Skin epidermis (tissue), 12 donors: ENCODE measurements at regions not wholly inside any gene's neighbourhood (a gene's known extent, or its start where the extent isn't known, plus 50 kb on each side); places are given as distances from the start of the nearest gene placed in this dataset.

Experiments
- H3K27ac ChIP-seq, 21 experiments: fragments of 200-600 bp; sonication (generic) in 11 of 21; one replicate each; pipeline ENCODE4 v1.5.0; 2020; ENCODE audit warnings: mild to moderate bottlenecking in 3 of 21, inconsistent platforms in 2 of 21, moderate library complexity in 2 of 21
- H3K4me3 ChIP-seq, 7 experiments: fragments of 200-600 bp; sonication (generic) in 2 of 7; one replicate each; pipeline ENCODE4 v1.5.0; 2020; ENCODE audit warnings: inconsistent platforms in 2 of 7, mild to moderate bottlenecking in 2 of 7, moderate library complexity in 1 of 7

- Histone ChIP-seq H3K4me3 (no peak overlapping the region), H3K27ac (no peak overlapping the region)
These were observed 393.9 kb downstream of the PLPP3 start for GRCh38 chr1:56185493-56185892.

DNA sequence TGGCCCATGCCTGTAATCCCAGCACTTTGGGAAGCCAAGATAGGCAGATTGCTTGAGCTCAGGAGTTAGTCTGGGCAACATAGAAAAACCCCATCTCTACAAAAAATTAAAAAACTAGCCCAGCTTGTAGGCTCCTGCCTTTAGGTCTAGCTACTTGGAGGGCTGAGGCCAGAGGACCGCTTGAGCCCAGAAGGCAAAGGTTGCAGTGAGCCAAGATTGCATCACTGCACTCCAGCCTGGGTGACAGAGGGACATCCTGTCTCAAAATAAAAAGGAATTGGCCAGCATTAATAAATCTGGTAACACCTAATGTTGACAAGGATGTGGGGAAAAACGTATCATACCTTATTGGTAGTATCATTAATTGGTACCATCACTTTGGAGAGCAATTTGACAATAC is 396.2 kb downstream of the PLPP3 start:
- Histone ChIP-seq H3K27ac (no peak overlapping the region), H3K4me3 (no peak overlapping the region)

- Histone ChIP-seq H3K27ac (peak overlapping the region in 2 of 21 experiments; percentile 22 to 47), H3K4me3 (no peak overlapping the region)
These were observed 398.7 kb downstream of the PLPP3 start for GRCh38 chr1:56180520-56181190.

DNA sequence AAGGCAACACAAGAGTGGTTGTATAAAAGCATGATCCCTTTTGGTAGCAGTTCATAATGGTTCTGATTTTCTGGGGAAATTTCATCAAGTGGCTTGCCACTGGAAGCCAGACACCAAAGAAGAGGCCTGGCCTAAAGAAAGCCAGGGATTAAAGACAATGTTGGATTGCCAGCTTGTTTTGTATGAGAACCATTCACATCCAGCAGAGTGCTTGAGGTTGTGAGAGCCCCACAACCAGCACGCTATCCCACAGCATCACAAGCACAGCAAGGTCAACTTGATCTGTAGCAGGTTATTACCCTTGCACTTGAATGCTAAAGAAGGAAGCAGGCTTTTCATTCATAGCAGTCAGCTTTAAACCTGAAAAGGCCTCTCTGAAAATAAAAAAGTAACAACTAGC is 399.8 kb downstream of the PLPP3 start:
- H3K4me3 ChIP-seq, result no peak overlapping the region
- no peak overlapping the region for H3K27ac ChIP-seq

- Histone ChIP-seq H3K27ac (no peak overlapping the region), H3K4me3 (no peak overlapping the region)
These were observed 404.2 kb downstream of the PLPP3 start for GRCh38 chr1:56175211-56175610.

- Histone ChIP-seq H3K4me3 (no peak overlapping the region), H3K27ac (no peak overlapping the region)
These were observed 405.0 kb downstream of the PLPP3 start for GRCh38 chr1:56174176-56174885.

DNA sequence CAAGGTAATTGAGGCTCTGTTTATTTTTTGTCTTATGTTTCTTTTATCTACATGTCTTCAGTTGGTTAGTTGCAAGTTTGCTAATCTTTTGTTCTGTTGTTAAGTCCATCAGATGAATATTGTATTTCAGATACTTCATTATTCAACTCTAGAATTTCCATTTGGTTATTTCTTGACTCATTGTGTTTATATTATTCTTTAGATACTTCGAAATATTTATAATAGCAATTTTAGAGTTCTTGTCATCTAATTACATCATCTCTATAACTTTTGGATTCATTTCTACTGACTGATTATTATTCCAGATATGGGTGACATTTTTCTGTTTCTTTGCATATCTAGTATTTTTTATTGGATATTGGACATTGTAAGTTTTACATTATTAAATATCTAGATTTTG is 405.6 kb downstream of the PLPP3 start:
- no peak overlapping the region for H3K27ac ChIP-seq
- H3K4me3 ChIP-seq, result no peak overlapping the region

DNA sequence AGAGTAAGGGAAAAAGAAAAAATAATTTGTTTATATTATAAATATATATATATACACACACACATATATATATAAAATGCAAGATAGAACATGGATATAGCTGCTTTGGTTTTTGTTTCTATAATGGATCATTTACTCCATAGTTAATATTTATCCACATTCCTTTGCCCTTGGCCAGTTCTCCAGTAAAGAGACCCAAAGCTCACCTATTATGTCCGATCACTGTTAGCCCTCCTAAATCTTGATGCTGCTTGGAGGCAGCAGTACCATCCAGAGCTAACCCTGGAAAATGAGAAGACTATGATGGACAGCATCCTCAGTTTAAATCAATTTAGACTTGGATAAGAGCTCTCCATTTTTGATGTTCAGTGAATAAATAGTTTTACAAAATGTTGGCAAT is 407.7 kb downstream of the PLPP3 start:
- Histone ChIP-seq H3K27ac (no peak overlapping the region), H3K4me3 (no peak overlapping the region)

DNA sequence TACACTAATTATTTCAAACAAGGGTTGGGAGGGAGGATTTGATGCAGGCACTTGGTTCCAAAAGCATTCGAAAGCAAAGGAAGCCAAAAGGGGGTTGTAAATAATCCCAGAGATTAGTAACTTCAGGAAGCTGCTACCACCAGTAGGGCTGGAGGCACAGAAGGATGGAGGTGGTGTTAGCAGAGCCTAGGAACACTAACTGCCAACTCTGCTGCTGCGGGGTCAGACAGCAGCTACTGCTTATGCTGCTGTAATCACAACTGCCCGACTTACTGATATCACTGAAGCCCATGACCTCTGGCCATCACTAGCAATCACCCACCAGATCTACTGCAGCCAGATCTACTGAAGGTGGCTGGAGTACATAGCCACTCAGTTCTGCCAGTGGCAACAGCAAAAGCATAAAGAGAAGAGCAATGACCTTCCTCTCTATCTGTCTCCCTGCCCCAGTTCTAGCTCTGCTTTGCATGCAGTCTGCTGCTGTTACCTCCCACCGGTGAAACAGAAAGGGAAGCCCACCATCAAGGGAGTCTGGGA is 408.5 kb downstream of the PLPP3 start:
- Histone ChIP-seq H3K4me3 (no peak overlapping the region), H3K27ac (no peak overlapping the region)

DNA sequence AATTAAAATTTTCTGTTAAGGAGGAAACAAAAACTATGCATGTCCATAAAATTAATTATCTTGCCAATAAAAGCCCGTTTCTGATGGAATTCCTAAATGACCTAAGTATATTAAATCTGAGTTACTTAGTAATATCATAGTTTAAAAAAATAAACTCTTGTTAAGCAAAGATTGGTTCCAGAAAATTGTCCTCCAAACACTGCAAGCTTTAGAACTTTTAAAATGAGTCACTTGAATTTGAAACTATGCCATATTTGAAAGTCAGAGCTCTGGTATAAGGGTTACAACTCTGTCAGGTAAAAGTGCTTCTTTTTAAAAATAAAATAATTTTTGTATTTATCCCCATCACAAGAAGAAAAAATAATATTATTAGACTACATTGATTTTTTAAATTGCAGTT is 409.5 kb downstream of the PLPP3 start:
- Histone ChIP-seq H3K27ac (no peak overlapping the region), H3K4me3 (no peak overlapping the region)

- Histone ChIP-seq H3K27ac (no peak overlapping the region), H3K4me3 (no peak overlapping the region)
These were observed 411.2 kb downstream of the PLPP3 start for GRCh38 chr1:56168176-56168575.

GRCh38 chr1:56167596-56167995 is 411.8 kb downstream of the PLPP3 start:
- no peak overlapping the region for H3K27ac ChIP-seq
- no peak overlapping the region for H3K4me3 ChIP-seq

- Histone ChIP-seq H3K27ac (no peak overlapping the region), H3K4me3 (no peak overlapping the region)
These were observed 418.5 kb downstream of the PLPP3 start for GRCh38 chr1:56160773-56161315.

- Histone ChIP-seq H3K27ac (no peak overlapping the region), H3K4me3 (no peak overlapping the region)
These were observed 422.1 kb downstream of the PLPP3 start for GRCh38 chr1:56156971-56157876.

DNA sequence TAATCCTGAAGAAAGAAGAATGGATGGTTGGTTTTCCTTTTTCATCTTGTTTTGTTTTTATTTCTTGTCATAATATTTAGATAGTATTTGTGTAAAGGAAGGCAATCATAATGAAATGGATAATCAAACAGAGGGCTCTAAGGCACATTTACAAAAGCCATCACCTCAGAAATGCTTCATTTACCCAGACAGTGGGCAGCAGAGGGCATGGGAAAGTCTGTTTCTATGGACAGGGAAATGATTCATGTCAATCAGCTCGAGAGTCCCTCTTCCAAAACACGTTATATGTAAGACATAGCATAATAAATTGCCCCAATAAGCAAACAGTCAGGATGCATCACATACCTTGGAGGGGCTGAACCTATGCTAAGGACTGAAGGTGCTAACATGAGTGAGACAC is 426.1 kb downstream of the PLPP3 start:
- Histone ChIP-seq H3K4me3 (no peak overlapping the region), H3K27ac (no peak overlapping the region)

DNA sequence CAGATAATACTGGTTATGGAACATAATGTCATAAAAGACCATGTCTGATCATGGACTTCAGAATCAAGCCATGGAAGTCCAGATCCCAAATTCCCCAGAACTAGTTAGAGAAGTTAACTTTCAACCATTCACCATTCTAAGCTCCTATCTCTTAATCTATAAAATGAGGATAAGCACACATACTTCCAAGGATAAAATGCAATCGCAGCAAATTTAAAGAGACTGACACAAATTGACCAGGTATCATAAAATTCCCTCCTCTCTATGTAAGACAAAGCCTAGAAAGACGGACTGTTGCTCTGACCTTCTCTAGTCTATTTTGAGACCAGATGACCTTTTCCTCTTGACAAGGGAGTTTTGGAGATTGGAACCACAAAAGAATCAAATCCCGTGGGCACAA is 426.7 kb downstream of the PLPP3 start:
- Histone ChIP-seq H3K4me3 (no peak overlapping the region), H3K27ac (no peak overlapping the region)

- Histone ChIP-seq H3K4me3 (no peak overlapping the region), H3K27ac (no peak overlapping the region)
These were observed 428.0 kb downstream of the PLPP3 start for GRCh38 chr1:56151402-56151801.

DNA sequence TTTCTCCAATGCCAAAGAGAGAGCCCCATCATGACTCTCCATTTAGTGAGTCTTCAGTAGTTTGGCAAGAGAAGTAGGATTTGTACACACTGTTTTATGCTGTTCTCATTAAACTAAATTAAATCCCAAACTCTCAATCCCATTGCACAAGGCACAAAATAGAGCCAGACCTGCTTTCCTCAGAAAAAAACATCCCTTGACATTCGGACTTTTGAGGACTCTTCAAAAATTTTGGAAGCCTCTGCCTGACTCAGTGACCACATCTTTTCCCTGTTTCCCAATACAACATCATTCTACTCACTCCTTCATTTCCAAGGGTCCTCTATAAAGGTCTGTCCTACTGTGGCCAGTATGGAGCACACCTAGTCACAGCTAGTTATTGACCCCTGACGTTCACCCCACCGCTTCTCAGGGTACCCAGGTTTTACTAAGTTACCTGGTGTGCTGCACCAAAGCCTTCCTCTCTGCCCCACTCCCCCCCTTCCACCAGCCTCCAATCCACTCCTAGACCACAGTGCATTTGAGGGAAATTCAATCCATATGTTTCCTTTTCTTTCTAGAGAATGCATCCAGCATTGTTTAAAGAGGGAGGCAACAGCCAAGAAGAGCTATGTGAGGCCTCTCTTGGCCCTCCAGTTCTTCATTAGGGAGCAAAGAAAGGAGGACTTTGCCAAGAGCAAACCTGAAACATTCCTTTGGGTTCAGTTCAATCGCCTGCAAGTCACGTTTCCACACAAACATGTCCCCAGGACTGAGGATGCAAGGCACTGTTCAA is 428.7 kb downstream of the PLPP3 start:
- H3K4me3 ChIP-seq, result no peak overlapping the region
- no peak overlapping the region for H3K27ac ChIP-seq

DNA sequence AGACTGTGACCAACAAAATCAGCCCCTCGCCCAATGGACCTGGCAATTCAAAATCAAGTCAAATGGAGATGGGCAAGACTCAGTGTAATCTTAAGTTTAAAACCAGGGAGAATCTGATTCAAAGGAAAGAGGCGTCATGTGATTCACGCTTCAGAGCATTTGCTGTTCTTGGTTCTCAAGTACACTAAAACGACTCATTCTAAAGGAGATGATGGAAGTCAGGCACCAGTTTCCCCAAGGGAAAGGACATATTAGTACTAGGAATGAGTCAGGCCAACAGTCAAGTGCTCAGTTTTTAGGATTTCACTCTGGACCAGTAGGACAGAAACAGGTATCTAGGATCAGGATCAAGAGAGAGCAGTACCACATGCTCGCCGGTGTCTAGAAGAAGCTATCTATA is 429.6 kb downstream of the PLPP3 start:
- peak overlapping the region in 2 of 21 experiments; percentile 7 to 11 for H3K27ac ChIP-seq
- no peak overlapping the region for H3K4me3 ChIP-seq
